GM23338 (cell line): ENCODE measurements at regions not wholly inside any gene's neighbourhood (a gene's known extent, or its start where the extent isn't known, plus 50 kb on each side); places are given as distances from the start of the nearest gene placed in this dataset.

Source experiments
- ATAC-seq: fragments of 200-7000 bp; cut with Tn5 transposase; 3 replicates; pipeline ENCODE4 v1.9.1; 2020
- DNase-seq: peaks from one replicate; pipeline ENCODE4 v3.0.0-alpha.2; 2015; ENCODE audit warnings: low spot score
- H2AFZ ChIP-seq: fragments of 200-600 bp; sonication (generic); 2 replicates; pipeline ENCODE4 v1.8.0; 2016; ENCODE audit warnings: antibody characterized with exemption, mild to moderate bottlenecking, moderate library complexity
- H3F3A ChIP-seq: fragments of 200-600 bp; sonication (generic); replicated peaks from 2 replicates; pipeline ENCODE4 v1.8.0; 2017; ENCODE audit warnings: antibody characterized with exemption, mixed run types, low read depth
- H3K27ac ChIP-seq: fragments of 200-600 bp; sonication (generic); 2 replicates; pipeline ENCODE4 v1.6.1; 2016; ENCODE audit warnings: low read depth
- H3K27me3 ChIP-seq: fragments of 200-600 bp; sonication (generic); 2 replicates; pipeline ENCODE4 v1.8.0; 2016; ENCODE audit warnings: mild to moderate bottlenecking, mixed run types, moderate library complexity; ENCODE audit not compliant: insufficient read depth
- H3K36me3 ChIP-seq: fragments of 200-600 bp; sonication (generic); 2 replicates; pipeline ENCODE4 v1.8.0; 2016; ENCODE audit warnings: mild to moderate bottlenecking; ENCODE audit not compliant: insufficient read depth
- H3K4me1 ChIP-seq: fragments of 200-600 bp; sonication (generic); 2 replicates; pipeline ENCODE4 v1.8.0; 2016; ENCODE audit warnings: mild to moderate bottlenecking, moderate library complexity; ENCODE audit not compliant: insufficient read depth
- H3K4me2 ChIP-seq: fragments of 200-600 bp; sonication (generic); 2 replicates; pipeline ENCODE4 v1.7.1; 2017; ENCODE audit warnings: mixed run types
- H3K4me3 ChIP-seq: fragments of 200-600 bp; sonication (generic); 2 replicates; pipeline ENCODE4 v1.6.1; 2016; ENCODE audit warnings: mixed run types
- H3K79me2 ChIP-seq: fragments of 200-600 bp; sonication (generic); replicated peaks from 2 replicates; pipeline ENCODE4 v1.8.0; 2017; ENCODE audit warnings: mild to moderate bottlenecking; ENCODE audit not compliant: insufficient read depth
- H3K9me2 ChIP-seq: fragments of 200-600 bp; sonication (generic); 2 replicates; pipeline ENCODE4 v1.8.0; 2017; ENCODE audit not compliant: insufficient read depth
- H4K20me1 ChIP-seq: fragments of 200-600 bp; sonication (generic); replicated peaks from 2 replicates; pipeline ENCODE4 v1.8.0; 2017; ENCODE audit warnings: mild to moderate bottlenecking; ENCODE audit not compliant: insufficient read depth
- H3K27ac Mint-ChIP-seq: 2 replicates; pipeline ENCODE4 v1.8.0; 2020; ENCODE audit warnings: inconsistent platforms, mild to moderate bottlenecking, moderate library complexity, mixed read lengths
- H3K27me3 Mint-ChIP-seq: 3 replicates; pipeline ENCODE4 v1.8.0; 2022; ENCODE audit warnings: low read depth, mild to moderate bottlenecking, moderate library complexity, mixed read lengths, inconsistent platforms; ENCODE audit not compliant: insufficient read depth, poor library complexity
- H3K36me3 Mint-ChIP-seq: 3 replicates; pipeline ENCODE4 v1.8.0; 2021; ENCODE audit warnings: low read depth, mild to moderate bottlenecking, inconsistent platforms, moderate library complexity, mixed read lengths
- H3K4me1 Mint-ChIP-seq: 3 replicates; pipeline ENCODE4 v1.8.0; 2020; ENCODE audit warnings: mild to moderate bottlenecking, inconsistent platforms, mixed read lengths
- H3K4me3 Mint-ChIP-seq: 3 replicates; pipeline ENCODE4 v1.8.0; 2021; ENCODE audit warnings: moderate library complexity, mild to moderate bottlenecking, inconsistent platforms, mixed read lengths
- H3K9me3 Mint-ChIP-seq: 3 replicates; pipeline ENCODE4 v1.8.0; 2020; ENCODE audit warnings: moderate library complexity, mild to moderate bottlenecking, inconsistent platforms, mixed read lengths
- CREB1 ChIP-seq: fragments of 250-450 bp; sonication (Bioruptor Pico); IDR thresholded peaks from 2 replicates; pipeline ENCODE4 v1.5.0; 2020; ENCODE audit warnings: low read depth, mild to moderate bottlenecking, moderate library complexity
- CTCF ChIP-seq, 2 experiments: fragments of 200-600 bp in 1 of 2; sonication (generic) in 1 of 2; conservative IDR thresholded peaks; 2 replicates each; pipeline versions ENCODE4 v1.5.1 to v1.6.1; 2016 to 2017; ENCODE audit warnings: antibody characterized with exemption in 2 of 2, low read depth in 2 of 2, mild to moderate bottlenecking in 2 of 2, moderate library complexity in 1 of 2
- ETS1 ChIP-seq: IDR thresholded peaks from 2 replicates; pipeline ENCODE4 v1.6.1; 2016; ENCODE audit warnings: antibody characterized with exemption
- EZH2 ChIP-seq: fragments of 200-600 bp; sonication (generic); IDR thresholded peaks from one replicate; pipeline ENCODE4 v1.8.0; 2017; ENCODE audit warnings: antibody characterized with exemption, mild to moderate bottlenecking, low read depth; ENCODE audit not compliant: unreplicated experiment
- EZH2phosphoT487 ChIP-seq: fragments of 200-600 bp; sonication (generic); IDR thresholded peaks from one replicate; pipeline ENCODE4 v1.8.1; 2018; ENCODE audit warnings: antibody characterized with exemption; ENCODE audit not compliant: unreplicated experiment
- JUNB ChIP-seq: IDR thresholded peaks from one replicate; pipeline ENCODE4 v1.6.1; 2016; ENCODE audit warnings: antibody characterized with exemption; ENCODE audit not compliant: unreplicated experiment
- NANOG ChIP-seq: IDR thresholded peaks from 2 replicates; pipeline ENCODE4 v1.6.1; 2016; ENCODE audit warnings: antibody characterized with exemption, borderline replicate concordance
- POLR2AphosphoS5 ChIP-seq: IDR thresholded peaks from 2 replicates; pipeline ENCODE4 v1.6.1; 2016; ENCODE audit warnings: antibody characterized with exemption, low read depth
- ZNF114 ChIP-seq: fragments of 250-450 bp; sonication (Bioruptor Pico); IDR thresholded peaks from 2 replicates; pipeline ENCODE4 v1.5.0; 2020; ENCODE audit warnings: mild to moderate bottlenecking, moderate library complexity
- ZNF462 ChIP-seq: fragments of 250-450 bp; sonication (Bioruptor Pico); IDR thresholded peaks from 2 replicates; pipeline ENCODE4 v1.5.0; 2020; ENCODE audit warnings: mild to moderate bottlenecking, moderate library complexity

- no peaks in the 10 kb centered on the region for H3F3A ChIP-seq
Measured at GRCh38 chr10:71009126-71009525, 120.8 kb upstream of the PCBD1 start.

More at GRCh38 chr10:71009126-71009525, 120.8 kb upstream of the PCBD1 start:
- peaks cover 12% of the 10 kb centered on the region for H3K4me1 Mint-ChIP-seq
- Histone ChIP-seq H3K27me3 (no peaks in the 10 kb centered on the region), H3K4me1 (peaks cover 7% of the 10 kb centered on the region; the same call in 1 of the 2 replicates), H3K4me3 (no peak overlapping the region), H3K36me3 (no peaks in the 10 kb centered on the region), H3K9me2 (no peaks in the 10 kb centered on the region), H2AFZ (no peak overlapping the region), H3K79me2 (no peaks in the 10 kb centered on the region), H4K20me1 (no peaks in the 10 kb centered on the region), H3K4me2 (no peak overlapping the region), H3K27ac (no peak overlapping the region)
- no peaks in the 10 kb centered on the region for H3K9me3 Mint-ChIP-seq
- DNase-seq (no peak), ATAC-seq (no peak)
- H3K27me3 Mint-ChIP-seq, result peaks cover 3% of the 10 kb centered on the region
- H3K4me3 Mint-ChIP-seq, result no peak overlapping the region
- H3K36me3 Mint-ChIP-seq, result no peaks in the 10 kb centered on the region; the same call in 2 of the 3 replicates
- H3K27ac Mint-ChIP-seq, result no peak overlapping the region
- TF ChIP-seq ETS1, result no peak
- TF ChIP-seq EZH2, result no peak
- no peak for TF ChIP-seq ZNF462 (CRISPR knock-in tag)
- TF ChIP-seq JUNB, result no peak
- no peak for TF ChIP-seq CTCF (conservative IDR thresholded peaks at IDR 0.05; ENCODE audit: low read depth in 2 of 2)
- TF ChIP-seq ZNF114 (CRISPR knock-in tag), result no peak
- TF ChIP-seq CREB1 (CRISPR knock-in tag), result no peak
- TF ChIP-seq POLR2AphosphoS5, result no peak
- TF ChIP-seq EZH2phosphoT487, result no peak
- TF ChIP-seq NANOG, result no peak
